Muscle of leg (tissue), 3 donors: ENCODE measurements at regions not wholly inside any gene's neighbourhood (a gene's known extent, or its start where the extent isn't known, plus 50 kb on each side); places are given as distances from the start of the nearest gene placed in this dataset.
"Not testable (repeated sequence)": the region's sequence is repeated elsewhere in the genome, so short reads cannot be mapped to it uniquely, and the experiment has no call there.

Experiments
- DNase-seq: peaks from one replicate; pipeline ENCODE4 v3.0.0; 2013
- H3K27ac ChIP-seq: one replicate; pipeline ENCODE4 v1.5.1; 2013; ENCODE audit warnings: mild to moderate bottlenecking, low read length, control low read depth
- H3K27me3 ChIP-seq: one replicate; pipeline ENCODE4 v1.6.1; 2013; ENCODE audit warnings: low read length; ENCODE audit not compliant: control insufficient read depth, insufficient read depth
- H3K36me3 ChIP-seq: one replicate; pipeline ENCODE4 v1.6.1; 2013; ENCODE audit warnings: low read length; ENCODE audit not compliant: control insufficient read depth, insufficient read depth
- H3K4me1 ChIP-seq: one replicate; pipeline ENCODE4 v1.6.1; 2013; ENCODE audit warnings: low read length; ENCODE audit not compliant: control insufficient read depth, insufficient read depth
- H3K4me3 ChIP-seq: one replicate; pipeline ENCODE4 v1.5.1; 2013; ENCODE audit warnings: low read length, control low read depth
- H3K9me3 ChIP-seq: replicated peaks from 2 replicates; pipeline ENCODE4 v1.6.1; 2013; ENCODE audit warnings: low read depth, low read length; ENCODE audit not compliant: control insufficient read depth
- WGBS: methylation state at CpG from one replicate; pipeline ENCODE4 v1.1.5; 2013; ENCODE audit warnings: missing lambda C conversion rate; ENCODE audit not compliant: insufficient coverage; 5-methylcytosine and 5-hydroxymethylcytosine counted together

- Histone ChIP-seq H3K27me3 (no peaks in the 10 kb centered on the region), H3K9me3 (no peaks in the 10 kb centered on the region), H3K36me3 (no peaks in the 10 kb centered on the region), H3K4me3 (no peak overlapping the region), H3K27ac (no peak overlapping the region), H3K4me1 (peaks cover 3% of the 10 kb centered on the region)
- DNase-seq: peak; percentile 82
- WGBS: 17% methylated on average over 1 of the region's 8 CpGs
These were observed 176.1 kb downstream of the TM9SF2 start for GRCh38 chr13:99677116-99677951.

- Histone ChIP-seq H3K9me3 (no peaks in the 10 kb centered on the region), H3K4me3 (no peak overlapping the region), H3K4me1 (no peaks in the 10 kb centered on the region), H3K27ac (no peak overlapping the region), H3K36me3 (no peaks in the 10 kb centered on the region), H3K27me3 (peaks cover 4% of the 10 kb centered on the region)
- no peak for DNase-seq
- WGBS: no CpG with 5 or more reads among the region's 4 CpGs
These were observed 170.5 kb downstream of the TM9SF2 start for GRCh38 chr13:99671746-99672145.

- H3K9me3 ChIP-seq, H3K4me3 ChIP-seq, DNase-seq, H3K4me1 ChIP-seq, H3K27ac ChIP-seq, H3K36me3 ChIP-seq: not testable (repeated sequence)
- peaks cover 13% of the 10 kb centered on the region for H3K27me3 ChIP-seq
- 86% methylated on average over 1 of the region's 8 CpGs for WGBS
These were observed 167.8 kb downstream of the TM9SF2 start for GRCh38 chr13:99669096-99669495.

- no peaks in the 10 kb centered on the region for H3K9me3 ChIP-seq
- no peak for DNase-seq
- 84% methylated on average over 4 of the region's 8 CpGs for WGBS
- no peaks in the 10 kb centered on the region for H3K36me3 ChIP-seq
- no peak overlapping the region for H3K27ac ChIP-seq
- H3K27me3 ChIP-seq: peaks cover 30% of the 10 kb centered on the region
- no peaks in the 10 kb centered on the region for H3K4me1 ChIP-seq
- no peak overlapping the region for H3K4me3 ChIP-seq
These were observed 165.0 kb downstream of the TM9SF2 start for GRCh38 chr13:99666146-99666805.

- Histone ChIP-seq H3K4me1 (no peaks in the 10 kb centered on the region), H3K27me3 (peaks cover 30% of the 10 kb centered on the region), H3K4me3 (no peak overlapping the region), H3K27ac (no peak overlapping the region), H3K36me3 (no peaks in the 10 kb centered on the region), H3K9me3 (no peaks in the 10 kb centered on the region)
- no peak for DNase-seq
- 60% methylated on average over 1 of the region's 9 CpGs for WGBS
These were observed 164.4 kb downstream of the TM9SF2 start for GRCh38 chr13:99665711-99666110.

- H3K27ac ChIP-seq: no peak overlapping the region
- WGBS: 80% methylated on average over 2 of the region's 2 CpGs
- peaks cover 34% of the 10 kb centered on the region for H3K27me3 ChIP-seq
- no peak overlapping the region for H3K4me3 ChIP-seq
- H3K4me1 ChIP-seq: no peaks in the 10 kb centered on the region
- H3K9me3 ChIP-seq: no peaks in the 10 kb centered on the region
- no peak for DNase-seq
- H3K36me3 ChIP-seq: no peaks in the 10 kb centered on the region
These were observed 162.6 kb downstream of the TM9SF2 start for GRCh38 chr13:99663908-99664307.

GRCh38 chr13:99663185-99663825, 162.0 kb downstream of the TM9SF2 start:
- H3K9me3 ChIP-seq: no peaks in the 10 kb centered on the region
- WGBS: 86% methylated on average over 7 of the region's 10 CpGs
- no peak overlapping the region for H3K4me3 ChIP-seq
- peaks cover 38% of the 10 kb centered on the region for H3K27me3 ChIP-seq
- no peaks in the 10 kb centered on the region for H3K36me3 ChIP-seq
- no peak for DNase-seq
- peaks cover 1% of the 10 kb centered on the region for H3K4me1 ChIP-seq
- no peak overlapping the region for H3K27ac ChIP-seq

- H3K9me3 ChIP-seq: no peaks in the 10 kb centered on the region
- no peak overlapping the region for H3K27ac ChIP-seq
- DNase-seq: no peak
- WGBS: 0% methylated on average over 1 of the region's 3 CpGs
- H3K36me3 ChIP-seq: no peaks in the 10 kb centered on the region
- H3K4me3 ChIP-seq: no peak overlapping the region
- H3K27me3 ChIP-seq: peaks cover 44% of the 10 kb centered on the region
- peaks cover 6% of the 10 kb centered on the region for H3K4me1 ChIP-seq
These were observed 161.4 kb downstream of the TM9SF2 start for GRCh38 chr13:99662678-99663077.

GRCh38 chr13:99661791-99662190, 160.5 kb downstream of the TM9SF2 start:
- no peak overlapping the region for H3K27ac ChIP-seq
- 100% methylated on average over 1 of the region's 3 CpGs for WGBS
- H3K4me1 ChIP-seq: peaks cover 6% of the 10 kb centered on the region
- H3K4me3 ChIP-seq: no peak overlapping the region
- no peak for DNase-seq
- H3K36me3 ChIP-seq: no peaks in the 10 kb centered on the region
- H3K9me3 ChIP-seq: no peaks in the 10 kb centered on the region
- H3K27me3 ChIP-seq: peaks cover 44% of the 10 kb centered on the region

GRCh38 chr13:99659866-99660554, 158.7 kb downstream of the TM9SF2 start:
- 74% methylated on average over 6 of the region's 11 CpGs for WGBS
- H3K36me3 ChIP-seq: no peaks in the 10 kb centered on the region
- H3K27ac ChIP-seq: no peak overlapping the region
- no peak overlapping the region for H3K4me3 ChIP-seq
- H3K9me3 ChIP-seq: no peaks in the 10 kb centered on the region
- H3K27me3 ChIP-seq: peaks cover 34% of the 10 kb centered on the region
- DNase-seq: no peak
- H3K4me1 ChIP-seq: peaks cover 6% of the 10 kb centered on the region
